ENCODE measurements at regions not wholly inside any gene's neighbourhood (a gene's known extent, or its start where the extent isn't known, plus 50 kb on each side); places are given as distances from the start of the nearest gene placed in this dataset.
"Not testable (repeated sequence)": the region's sequence is repeated elsewhere in the genome, so short reads cannot be mapped to it uniquely, and the experiment has no call there.

GRCh38 chr16:14384745-14385144 is 245.3 kb downstream of the PARN start:
- no peak for DNase-seq (ENCODE audit: low read depth)

GRCh38 chr16:14383844-14384243 is 246.2 kb downstream of the PARN start:
- not testable (repeated sequence) for DNase-seq (ENCODE audit: low read depth)

- DNase-seq (ENCODE audit: low read depth): no peak
Observed at GRCh38 chr16:14378689-14379467, 251.2 kb downstream of the PARN start.

- no peak for DNase-seq (ENCODE audit: low read depth)
Observed at GRCh38 chr16:14378131-14378551, 251.9 kb downstream of the PARN start.

- no peak for DNase-seq (ENCODE audit: low read depth)
Observed at GRCh38 chr16:14377326-14377725, 252.7 kb downstream of the PARN start.

- no peak for DNase-seq (ENCODE audit: low read depth)
Observed at GRCh38 chr16:14375132-14375491, 254.9 kb downstream of the PARN start.

- no peak for DNase-seq (ENCODE audit: low read depth)
Observed at GRCh38 chr16:14374451-14375131, 255.5 kb downstream of the PARN start.

- no peak for DNase-seq (ENCODE audit: low read depth)
Observed at GRCh38 chr16:14373896-14374295, 256.2 kb downstream of the PARN start.

- DNase-seq (ENCODE audit: low read depth): no peak
Observed at GRCh38 chr16:14373406-14373805, 256.7 kb downstream of the PARN start.

GRCh38 chr16:14372471-14372870 is 257.6 kb downstream of the PARN start:
- no peak for DNase-seq (ENCODE audit: low read depth)

- DNase-seq (ENCODE audit: low read depth): no peak
Observed at GRCh38 chr16:14371778-14372431, 258.2 kb downstream of the PARN start.

GRCh38 chr16:14370736-14371234 is 259.3 kb downstream of the PARN start:
- no peak for DNase-seq (ENCODE audit: low read depth)

- DNase-seq (ENCODE audit: low read depth): peak; percentile 42
Observed at GRCh38 chr16:14369734-14370598, 260.1 kb downstream of the PARN start.

- DNase-seq (ENCODE audit: low read depth): no peak
Observed at GRCh38 chr16:14368399-14368798, 261.7 kb downstream of the PARN start.

- DNase-seq (ENCODE audit: low read depth): no peak
Observed at GRCh38 chr16:14366974-14367707, 262.9 kb downstream of the PARN start.

- DNase-seq (ENCODE audit: low read depth): no peak
Observed at GRCh38 chr16:14366447-14366846, 263.6 kb downstream of the PARN start.

GRCh38 chr16:14365200-14365851 is 264.7 kb downstream of the PARN start:
- DNase-seq (ENCODE audit: low read depth): no peak

GRCh38 chr16:14364386-14365199 is 265.5 kb downstream of the PARN start:
- DNase-seq (ENCODE audit: low read depth): no peak

- no peak for DNase-seq (ENCODE audit: low read depth)
Observed at GRCh38 chr16:14364112-14364385, 266.0 kb downstream of the PARN start.

GRCh38 chr16:14362774-14363371 is 267.2 kb downstream of the PARN start:
- DNase-seq (ENCODE audit: low read depth): no peak

Data from GM04503 (cell line).